DND-41 (cell line): ENCODE measurements at regions not wholly inside any gene's neighbourhood (a gene's known extent, or its start where the extent isn't known, plus 50 kb on each side); places are given as distances from the start of the nearest gene placed in this dataset.

ENCODE experiments used
- EZH2 ChIP-seq: IDR thresholded peaks from 3 replicates; pipeline ENCODE4 v1.6.1; 2012; ENCODE audit warnings: borderline replicate concordance, low read depth, mild to moderate bottlenecking, moderate library complexity, low read length, inconsistent platforms; ENCODE audit not compliant: severe bottlenecking
- TF ChIP-seq, protein P1 (sequence below): IDR thresholded peaks from 2 replicates; pipeline ENCODE4 v1.5.1; 2012; ENCODE audit warnings: borderline replicate concordance, low read length, moderate library complexity, mild to moderate bottlenecking; ENCODE audit not compliant: poor library complexity, severe bottlenecking; ENCODE audit errors: extremely low read depth

DNA sequence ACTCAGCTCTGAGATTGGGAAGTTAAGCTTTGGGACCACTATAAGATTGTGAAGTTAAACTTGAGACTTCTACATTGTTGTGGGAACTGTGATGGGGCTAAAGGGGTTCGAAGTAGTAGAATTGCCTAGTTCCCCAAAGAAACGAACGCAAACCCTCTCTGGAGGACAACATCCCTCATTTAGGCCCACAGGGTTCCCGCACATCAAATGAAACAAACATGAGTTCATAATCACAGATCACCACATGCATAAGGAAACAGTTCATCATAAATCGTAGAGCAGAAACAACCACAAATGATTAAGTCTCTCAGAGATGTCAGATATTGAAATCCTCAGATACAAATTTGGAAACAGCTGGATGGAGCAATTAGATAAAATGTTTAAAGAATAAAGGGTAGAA lies 55.9 kb upstream of the HPCAL1 start:
- TF ChIP-seq, protein P1, sequence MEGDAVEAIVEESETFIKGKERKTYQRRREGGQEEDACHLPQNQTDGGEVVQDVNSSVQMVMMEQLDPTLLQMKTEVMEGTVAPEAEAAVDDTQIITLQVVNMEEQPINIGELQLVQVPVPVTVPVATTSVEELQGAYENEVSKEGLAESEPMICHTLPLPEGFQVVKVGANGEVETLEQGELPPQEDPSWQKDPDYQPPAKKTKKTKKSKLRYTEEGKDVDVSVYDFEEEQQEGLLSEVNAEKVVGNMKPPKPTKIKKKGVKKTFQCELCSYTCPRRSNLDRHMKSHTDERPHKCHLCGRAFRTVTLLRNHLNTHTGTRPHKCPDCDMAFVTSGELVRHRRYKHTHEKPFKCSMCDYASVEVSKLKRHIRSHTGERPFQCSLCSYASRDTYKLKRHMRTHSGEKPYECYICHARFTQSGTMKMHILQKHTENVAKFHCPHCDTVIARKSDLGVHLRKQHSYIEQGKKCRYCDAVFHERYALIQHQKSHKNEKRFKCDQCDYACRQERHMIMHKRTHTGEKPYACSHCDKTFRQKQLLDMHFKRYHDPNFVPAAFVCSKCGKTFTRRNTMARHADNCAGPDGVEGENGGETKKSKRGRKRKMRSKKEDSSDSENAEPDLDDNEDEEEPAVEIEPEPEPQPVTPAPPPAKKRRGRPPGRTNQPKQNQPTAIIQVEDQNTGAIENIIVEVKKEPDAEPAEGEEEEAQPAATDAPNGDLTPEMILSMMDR = no peak
- no peak for TF ChIP-seq EZH2
